GM18858 (cell line): ENCODE measurements at regions not wholly inside any gene's neighbourhood (a gene's known extent, or its start where the extent isn't known, plus 50 kb on each side); places are given as distances from the start of the nearest gene placed in this dataset.

Source experiments
- ATAC-seq: cut with Tn5 transposase; IDR thresholded peaks from one replicate; pipeline ENCODE4 v1.9.1; 2021; ENCODE audit not compliant: unreplicated experiment

DNA sequence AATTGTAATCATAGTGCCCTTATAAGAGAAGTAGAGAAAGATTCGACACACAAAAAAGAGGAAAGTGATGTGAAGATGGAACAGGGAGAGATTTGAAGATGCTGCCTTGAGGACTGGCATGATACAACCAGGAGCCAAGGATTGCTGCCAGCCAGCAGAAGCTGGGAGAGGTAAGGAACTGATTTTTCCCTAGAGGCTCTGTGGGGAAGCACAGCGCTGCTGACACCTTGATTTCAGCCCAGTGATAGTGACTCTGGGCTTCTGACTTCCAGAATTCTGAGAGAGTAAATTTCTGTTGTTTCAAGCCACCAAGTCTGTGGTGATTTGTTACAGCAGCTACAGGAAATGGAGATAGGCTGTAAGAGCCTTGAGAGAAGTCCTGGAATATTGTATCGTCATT, 98.2 kb downstream of the RAB11FIP2 start:
- no peak for ATAC-seq

- no peak for ATAC-seq
Measured at GRCh38 chr10:117950408-117950807, 96.3 kb downstream of the RAB11FIP2 start.
